HCT116 (cell line): ENCODE measurements at regions not wholly inside any gene's neighbourhood (a gene's known extent, or its start where the extent isn't known, plus 50 kb on each side); places are given as distances from the start of the nearest gene placed in this dataset.

Experiments used
- ATAC-seq: fragments of 200-7000 bp; cut with Tn5 transposase; 2 replicates; pipeline ENCODE4 v1.9.1; 2020; ENCODE audit warnings: mild to moderate bottlenecking, moderate library complexity
- BruUV-seq: library from RNA; stranded (reverse); fragments of 400-500 nt; replicated peaks from 2 replicates; lab custom pipeline; 2021; lab: Mats Ljungman, UMichigan
- CTCF ChIA-PET: fragments of 300-600 bp; sonication (Branson Sonifier 250); formaldehyde crosslinking; loops from one replicate; lab custom pipeline; 2021; ENCODE audit warnings: antibody characterized with exemption; lab: Charles Lee
- POLR2A ChIA-PET: fragments of 300-600, 350-600 bp; sonication (Branson Sonifier 250); formaldehyde crosslinking; loops from one replicate; lab custom pipeline; 2021; ENCODE audit warnings: antibody characterized with exemption; lab: Charles Lee
- RAD21 ChIA-PET, 2 experiments: fragments of 300-600 bp; sonication (Branson Sonifier 250); formaldehyde crosslinking; loops; one replicate each; lab custom pipeline; 2023; ENCODE audit warnings: low total read pairs in 2 of 2; ENCODE audit not compliant: uncharacterized antibody in 2 of 2, unreplicated experiment in 2 of 2, low non-redundant PET in 1 of 2; lab: Charles Lee
- DNase-seq: peaks from one replicate; pipeline ENCODE4 v3.0.0-alpha.2; 2010; ENCODE audit warnings: low read depth, low spot score
- H2AFZ ChIP-seq: fragments of 200-600 bp; shearing (Covaris generic), sonication (generic); 2 replicates; pipeline ENCODE4 v1.6.1; 2017; ENCODE audit warnings: low read depth, mixed run types, mixed read lengths, antibody characterized with exemption, low read length; ENCODE audit not compliant: poor library complexity, severe bottlenecking
- H3K27ac ChIP-seq: 2 replicates; pipeline ENCODE4 v1.5.1; 2012; ENCODE audit warnings: low read depth, low read length
- H3K27me3 ChIP-seq: fragments of 200-600 bp; sonication (generic); 2 replicates; pipeline ENCODE4 v1.6.1; 2016; ENCODE audit warnings: mixed run types, low read length, mixed read lengths; ENCODE audit not compliant: insufficient read depth
- H3K36me3 ChIP-seq, 2 experiments: fragments of 200-500 bp in 1 of 2; fragments of 200-600 bp in 1 of 2; sonication (Bioruptor generic) in 1 of 2; sonication (generic) in 1 of 2; 2 replicates each; pipeline versions ENCODE4 v1.5.1 to v1.6.1; 2014 to 2016; ENCODE audit warnings: low read length in 2 of 2, inconsistent platforms in 1 of 2, mixed read lengths in 1 of 2, mixed run types in 1 of 2; ENCODE audit not compliant: insufficient read depth in 2 of 2, control insufficient read depth in 1 of 2
- H3K4me1 ChIP-seq, 2 experiments: fragments of 200-600 bp in 1 of 2; sonication (generic) in 1 of 2; 2 replicates each; pipeline versions ENCODE4 v1.5.1 to v1.6.1; 2012 to 2017; ENCODE audit warnings: low read length in 2 of 2, inconsistent platforms in 1 of 2, mild to moderate bottlenecking in 1 of 2, mixed read lengths in 1 of 2, mixed run types in 1 of 2, moderate library complexity in 1 of 2; ENCODE audit not compliant: insufficient read depth in 2 of 2, control insufficient read depth in 1 of 2
- H3K4me2 ChIP-seq: fragments of 200-600 bp; sonication (generic); 2 replicates; pipeline ENCODE4 v1.6.1; 2017; ENCODE audit warnings: mixed run types, low read length, mixed read lengths
- H3K4me3 ChIP-seq, 2 experiments: fragments of 200-600 bp in 1 of 2; sonication (generic) in 1 of 2; replicated peaks in 1 of 2; 2 replicates each; pipeline ENCODE4 v1.5.1; 2011 to 2016; ENCODE audit warnings: low read length in 2 of 2, control low read depth in 1 of 2, low read depth in 1 of 2, mild to moderate bottlenecking in 1 of 2, mixed read lengths in 1 of 2, mixed run types in 1 of 2
- H3K79me2 ChIP-seq: fragments of 200-600 bp; sonication (generic); 2 replicates; pipeline ENCODE4 v1.6.1; 2017; ENCODE audit warnings: mild to moderate bottlenecking, mixed run types, low read length, moderate library complexity, mixed read lengths; ENCODE audit not compliant: insufficient read depth
- H3K9ac ChIP-seq: fragments of 200-600 bp; sonication (generic); 2 replicates; pipeline ENCODE4 v1.6.1; 2016; ENCODE audit warnings: low read length, mixed read lengths
- H3K9me2 ChIP-seq: fragments of 200-600 bp; sonication (generic), shearing (Covaris generic); 2 replicates; pipeline ENCODE4 v1.6.1; 2017; ENCODE audit warnings: mixed run types, mild to moderate bottlenecking, moderate library complexity; ENCODE audit not compliant: insufficient read depth
- H3K9me3 ChIP-seq, 2 experiments: fragments of 200-500 bp in 1 of 2; fragments of 200-600 bp in 1 of 2; sonication (Bioruptor generic) in 1 of 2; sonication (generic) in 1 of 2; 2 replicates each; pipeline ENCODE4 v1.6.1; 2014 to 2017; ENCODE audit warnings: low read length in 2 of 2, mixed read lengths in 2 of 2, inconsistent platforms in 1 of 2, low read depth in 1 of 2, mild to moderate bottlenecking in 1 of 2, mixed run types in 1 of 2, moderate library complexity in 1 of 2; ENCODE audit not compliant: control insufficient read depth in 1 of 2, insufficient read depth in 1 of 2
- H4K20me1 ChIP-seq: fragments of 200-600 bp; sonication (generic), shearing (Covaris generic); 2 replicates; pipeline ENCODE4 v1.6.1; 2017; ENCODE audit warnings: mixed run types, mild to moderate bottlenecking, moderate library complexity; ENCODE audit not compliant: insufficient read depth
- CBX3 ChIP-seq: IDR thresholded peaks from 2 replicates; pipeline ENCODE4 v1.6.1; 2012; ENCODE audit warnings: low read depth
- CEBPB ChIP-seq: IDR thresholded peaks from 2 replicates; pipeline ENCODE4 v1.6.1; 2012; ENCODE audit warnings: low read depth
- CTCF ChIP-seq, 3 experiments: fragments of 200-600 bp in 1 of 3; sonication (generic) in 1 of 3; IDR thresholded peaks in 2 of 3; conservative IDR thresholded peaks in 1 of 3; 2 replicates each; pipeline ENCODE4 v1.5.1; 2012 to 2017; ENCODE audit warnings: low read depth in 2 of 3, low read length in 2 of 3, antibody characterized with exemption in 1 of 3, borderline replicate concordance in 1 of 3, control low read depth in 1 of 3, mild to moderate bottlenecking in 1 of 3, mixed read lengths in 1 of 3, mixed run types in 1 of 3, moderate library complexity in 1 of 3; ENCODE audit not compliant: insufficient read depth in 1 of 3
- SP1 ChIP-seq: IDR thresholded peaks from 2 replicates; pipeline ENCODE4 v1.6.1; 2012; ENCODE audit warnings: low read depth
- TCF7L2 ChIP-seq: IDR thresholded peaks from 2 replicates; pipeline ENCODE4 v1.7.0; 2011; ENCODE audit warnings: borderline replicate concordance, inconsistent platforms; ENCODE audit not compliant: insufficient read depth, insufficient read length; ENCODE audit errors: extremely low read depth
- ZNF274 ChIP-seq: fragments of 200-500 bp; sonication (Bioruptor generic); IDR thresholded peaks from 2 replicates; pipeline ENCODE4 v1.6.1; 2014; ENCODE audit warnings: mild to moderate bottlenecking, low read depth, low read length, inconsistent platforms
- intact Hi-C: fragments of 100-400 bp; cut with micrococcal nuclease; formaldehyde crosslinking; loops from 2 replicates; pipeline ENCODE4 v1.10.0; 2022
- TF ChIP-seq, protein P1 (sequence below): IDR thresholded peaks from 2 replicates; pipeline ENCODE4 v1.6.1; 2012
- TF ChIP-seq, protein P2 (sequence below): IDR thresholded peaks from 2 replicates; pipeline ENCODE4 v1.6.1; 2011; ENCODE audit warnings: mild to moderate bottlenecking, low read length, moderate library complexity; ENCODE audit not compliant: insufficient replicate concordance; ENCODE audit errors: extremely low read depth

GRCh38 chr4:43918377-43918776 lies 530.2 kb downstream of the KCTD8 start:
- TF ChIP-seq CTCF (IDR thresholded peaks at IDR 0.05 in 2 of 3, conservative IDR thresholded peaks at IDR 0.05 in 1 of 3; ENCODE audit: borderline replicate concordance in 1 of 3, insufficient read depth in 1 of 3, low read depth in 2 of 3, low read length in 2 of 3) (no peak), CBX3 (no peak), TCF7L2 (no peak), ZNF274 (no peak), SP1 (no peak), CEBPB (no peak)
- TF ChIP-seq, protein P1, sequence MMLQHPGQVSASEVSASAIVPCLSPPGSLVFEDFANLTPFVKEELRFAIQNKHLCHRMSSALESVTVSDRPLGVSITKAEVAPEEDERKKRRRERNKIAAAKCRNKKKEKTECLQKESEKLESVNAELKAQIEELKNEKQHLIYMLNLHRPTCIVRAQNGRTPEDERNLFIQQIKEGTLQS = no peak
- TF ChIP-seq, protein P2, sequence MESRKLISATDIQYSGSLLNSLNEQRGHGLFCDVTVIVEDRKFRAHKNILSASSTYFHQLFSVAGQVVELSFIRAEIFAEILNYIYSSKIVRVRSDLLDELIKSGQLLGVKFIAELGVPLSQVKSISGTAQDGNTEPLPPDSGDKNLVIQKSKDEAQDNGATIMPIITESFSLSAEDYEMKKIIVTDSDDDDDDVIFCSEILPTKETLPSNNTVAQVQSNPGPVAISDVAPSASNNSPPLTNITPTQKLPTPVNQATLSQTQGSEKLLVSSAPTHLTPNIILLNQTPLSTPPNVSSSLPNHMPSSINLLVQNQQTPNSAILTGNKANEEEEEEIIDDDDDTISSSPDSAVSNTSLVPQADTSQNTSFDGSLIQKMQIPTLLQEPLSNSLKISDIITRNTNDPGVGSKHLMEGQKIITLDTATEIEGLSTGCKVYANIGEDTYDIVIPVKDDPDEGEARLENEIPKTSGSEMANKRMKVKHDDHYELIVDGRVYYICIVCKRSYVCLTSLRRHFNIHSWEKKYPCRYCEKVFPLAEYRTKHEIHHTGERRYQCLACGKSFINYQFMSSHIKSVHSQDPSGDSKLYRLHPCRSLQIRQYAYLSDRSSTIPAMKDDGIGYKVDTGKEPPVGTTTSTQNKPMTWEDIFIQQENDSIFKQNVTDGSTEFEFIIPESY = no peak
- RAD21 ChIA-PET = no interaction called here
- no peaks in the 10 kb centered on the region for H3K27me3 ChIP-seq
- H3K27ac ChIP-seq = no peak overlapping the region
- no peak overlapping the region for H2AFZ ChIP-seq
- CTCF ChIA-PET = no interaction called here
- no peaks in the 10 kb centered on the region for H3K36me3 ChIP-seq
- H3K79me2 ChIP-seq = no peaks in the 10 kb centered on the region
- H3K9me2 ChIP-seq = no peaks in the 10 kb centered on the region
- no peaks in the 10 kb centered on the region for H3K4me1 ChIP-seq
- peaks cover 0 to 7% of the 10 kb centered on the region in 2 experiments; a peak in 3 of 4 replicates for H3K9me3 ChIP-seq
- ATAC-seq (no peak), DNase-seq (no peak)
- H3K4me3 ChIP-seq = no peak overlapping the region
- no peak overlapping the region for H3K9ac ChIP-seq
- no peak overlapping the region for H3K4me2 ChIP-seq
- intact Hi-C loops = no loop called here
- no TSS peak for BruUV-seq
- POLR2A ChIA-PET = no interaction called here
- H4K20me1 ChIP-seq = no peaks in the 10 kb centered on the region
